Karpas-422 (cell line): ENCODE measurements at regions not wholly inside any gene's neighbourhood (a gene's known extent, or its start where the extent isn't known, plus 50 kb on each side); places are given as distances from the start of the nearest gene placed in this dataset.
"Not testable (repeated sequence)": the region's sequence is repeated elsewhere in the genome, so short reads cannot be mapped to it uniquely, and the experiment has no call there.

Experiments
- DNase-seq: peaks from one replicate; pipeline ENCODE4 v3.0.0-alpha.2; 2015
- H2AFZ ChIP-seq: fragments of 200-600 bp; sonication (generic); 2 replicates; pipeline ENCODE4 v1.6.1; 2014; ENCODE audit warnings: antibody characterized with exemption, low read length, mixed read lengths
- H3K27ac ChIP-seq: fragments of 200-600 bp; sonication (generic); 2 replicates; pipeline ENCODE4 v1.5.1; 2014; ENCODE audit warnings: mild to moderate bottlenecking, low read length, moderate library complexity
- H3K27me3 ChIP-seq: fragments of 200-600 bp; sonication (generic); 2 replicates; pipeline ENCODE4 v1.6.1; 2014; ENCODE audit warnings: low read length, mixed read lengths
- H3K36me3 ChIP-seq: fragments of 200-600 bp; sonication (generic); 2 replicates; pipeline ENCODE4 v1.6.1; 2014; ENCODE audit warnings: low read length, mixed read lengths; ENCODE audit not compliant: insufficient read depth
- H3K4me1 ChIP-seq: fragments of 200-600 bp; sonication (generic); 2 replicates; pipeline ENCODE4 v1.6.1; 2014; ENCODE audit warnings: mild to moderate bottlenecking, low read length, mixed read lengths
- H3K4me2 ChIP-seq: fragments of 200-600 bp; sonication (generic); 2 replicates; pipeline ENCODE4 v1.6.1; 2014; ENCODE audit warnings: low read length, low read depth, mild to moderate bottlenecking; ENCODE audit not compliant: poor library complexity, severe bottlenecking
- H3K4me3 ChIP-seq: fragments of 200-600 bp; sonication (generic); 2 replicates; pipeline ENCODE4 v1.5.1; 2014; ENCODE audit warnings: mild to moderate bottlenecking, antibody characterized with exemption, low read length, mixed read lengths
- H3K79me2 ChIP-seq: fragments of 200-600 bp; sonication (generic); 2 replicates; pipeline ENCODE4 v1.6.1; 2014; ENCODE audit warnings: mild to moderate bottlenecking, low read length, mixed read lengths
- H3K9ac ChIP-seq: fragments of 200-600 bp; sonication (generic); 2 replicates; pipeline ENCODE4 v1.6.0; 2014; ENCODE audit warnings: low read length
- H3K9me2 ChIP-seq: fragments of 200-600 bp; sonication (generic), shearing (Covaris generic); replicated peaks from 2 replicates; pipeline ENCODE4 v1.6.0; 2014; ENCODE audit warnings: mild to moderate bottlenecking, low read length, moderate library complexity; ENCODE audit not compliant: insufficient read depth
- H3K9me3 ChIP-seq: fragments of 300-700, 200-600 bp; sonication (generic); 2 replicates; pipeline ENCODE4 v1.6.1; 2014; ENCODE audit warnings: low read length, mixed read lengths
- H4K20me1 ChIP-seq: fragments of 200-600 bp; sonication (generic); 2 replicates; pipeline ENCODE4 v1.6.1; 2014; ENCODE audit warnings: mild to moderate bottlenecking, antibody characterized with exemption, low read length, low read depth; ENCODE audit not compliant: insufficient read depth

DNA sequence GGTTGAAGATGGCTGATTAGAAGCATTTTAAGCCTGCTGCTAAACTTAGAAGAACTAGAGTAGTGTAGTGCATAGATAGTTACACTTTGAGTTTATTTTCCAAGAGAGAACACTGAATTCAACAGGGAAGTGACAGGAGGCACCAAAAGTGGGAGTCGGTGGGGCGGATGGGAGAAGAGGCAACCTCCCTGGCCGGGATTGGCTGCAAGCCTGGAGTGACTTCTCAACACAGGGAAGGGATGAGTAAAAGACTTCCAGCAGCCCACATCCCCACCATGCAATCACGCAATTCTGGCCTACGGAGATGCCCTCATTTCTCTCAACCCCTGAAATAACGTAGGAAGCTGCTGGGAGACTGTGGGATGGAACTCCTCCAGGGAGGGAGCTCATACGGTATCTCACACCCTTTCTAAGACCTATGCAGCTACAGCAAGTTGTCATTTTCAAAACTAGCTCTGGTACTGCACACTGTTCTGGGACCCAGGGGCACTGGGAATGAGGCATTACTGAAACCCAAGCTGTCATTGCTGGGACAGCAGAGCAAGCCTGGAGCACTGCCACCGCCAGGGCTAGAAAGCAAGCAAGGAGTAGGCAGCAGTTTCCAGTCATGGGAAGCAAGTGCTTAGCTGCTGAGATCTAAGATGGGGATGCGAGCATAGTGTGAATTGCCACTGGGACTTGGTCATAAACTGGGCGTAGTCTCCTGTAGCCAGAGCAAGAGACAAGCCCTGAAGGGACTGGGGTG lies 331.6 kb upstream of the PTGER4 start:
- Histone ChIP-seq H3K36me3 (no peaks in the 10 kb centered on the region), H2AFZ (no peak overlapping the region), H3K9ac (no peak overlapping the region), H3K4me2 (no peak overlapping the region), H3K27me3 (no peaks in the 10 kb centered on the region), H3K4me3 (no peak overlapping the region), H3K4me1 (no peaks in the 10 kb centered on the region), H3K9me3 (peaks cover 15% of the 10 kb centered on the region), H3K9me2 (no peaks in the 10 kb centered on the region), H3K27ac (no peak overlapping the region), H4K20me1 (no peaks in the 10 kb centered on the region), H3K79me2 (no peaks in the 10 kb centered on the region)
- no peak for DNase-seq

GRCh38 chr5:40346901-40347300 lies 332.8 kb upstream of the PTGER4 start:
- no peak overlapping the region for H3K4me2 ChIP-seq
- no peak overlapping the region for H3K27ac ChIP-seq
- H3K9me3 ChIP-seq: peaks cover 15% of the 10 kb centered on the region
- H3K36me3 ChIP-seq: no peaks in the 10 kb centered on the region
- no peaks in the 10 kb centered on the region for H3K4me1 ChIP-seq
- H3K9me2 ChIP-seq: no peaks in the 10 kb centered on the region
- H3K4me3 ChIP-seq: no peak overlapping the region
- H2AFZ ChIP-seq: no peak overlapping the region
- no peaks in the 10 kb centered on the region for H3K27me3 ChIP-seq
- no peaks in the 10 kb centered on the region for H4K20me1 ChIP-seq
- H3K79me2 ChIP-seq: no peaks in the 10 kb centered on the region
- DNase-seq: no peak
- H3K9ac ChIP-seq: no peak overlapping the region

DNA sequence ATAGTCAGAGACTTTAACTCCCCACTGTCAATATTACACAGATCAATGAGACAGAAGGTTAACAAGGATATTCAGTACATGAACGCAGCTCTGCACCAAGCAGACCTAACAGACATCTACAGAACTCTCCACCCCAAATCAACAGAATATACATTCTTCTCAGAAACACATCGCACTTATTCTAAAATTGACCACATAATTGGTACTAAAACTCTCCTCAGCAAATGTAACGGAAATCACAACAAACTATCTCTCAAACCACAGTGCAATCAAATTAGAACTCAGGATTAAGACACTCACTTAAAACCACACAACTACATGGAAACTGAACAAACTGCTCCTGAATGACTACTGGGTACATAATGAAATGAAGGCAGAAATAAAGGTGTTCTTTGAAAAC lies 341.3 kb upstream of the PTGER4 start:
- not testable (repeated sequence) for H3K36me3 ChIP-seq, H3K4me3 ChIP-seq, H4K20me1 ChIP-seq, H3K9me2 ChIP-seq, H3K9ac ChIP-seq, H3K27me3 ChIP-seq, H3K79me2 ChIP-seq, DNase-seq, H3K4me1 ChIP-seq, H2AFZ ChIP-seq, H3K9me3 ChIP-seq, H3K4me2 ChIP-seq, H3K27ac ChIP-seq

DNA sequence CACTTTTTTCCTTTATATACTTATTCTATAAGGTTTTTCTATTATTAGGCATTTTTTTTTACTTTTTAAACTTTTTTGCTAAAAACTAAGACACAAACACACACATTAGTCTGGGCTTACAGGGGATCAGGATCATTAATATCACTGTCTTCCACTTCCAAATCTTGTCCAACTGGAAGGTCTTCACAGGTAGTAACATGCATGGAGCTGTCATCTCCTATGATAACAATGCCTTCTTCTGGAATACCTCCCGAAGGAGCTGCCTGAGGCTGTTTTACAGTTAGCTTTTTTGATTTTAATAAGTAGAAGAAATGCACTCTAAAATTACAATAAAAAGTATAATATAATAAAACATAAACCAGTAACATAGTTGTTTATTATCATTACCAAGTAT lies 345.5 kb upstream of the PTGER4 start:
- Histone ChIP-seq H3K79me2 (no peaks in the 10 kb centered on the region), H2AFZ (no peak overlapping the region)
- DNase-seq: no peak

DNA sequence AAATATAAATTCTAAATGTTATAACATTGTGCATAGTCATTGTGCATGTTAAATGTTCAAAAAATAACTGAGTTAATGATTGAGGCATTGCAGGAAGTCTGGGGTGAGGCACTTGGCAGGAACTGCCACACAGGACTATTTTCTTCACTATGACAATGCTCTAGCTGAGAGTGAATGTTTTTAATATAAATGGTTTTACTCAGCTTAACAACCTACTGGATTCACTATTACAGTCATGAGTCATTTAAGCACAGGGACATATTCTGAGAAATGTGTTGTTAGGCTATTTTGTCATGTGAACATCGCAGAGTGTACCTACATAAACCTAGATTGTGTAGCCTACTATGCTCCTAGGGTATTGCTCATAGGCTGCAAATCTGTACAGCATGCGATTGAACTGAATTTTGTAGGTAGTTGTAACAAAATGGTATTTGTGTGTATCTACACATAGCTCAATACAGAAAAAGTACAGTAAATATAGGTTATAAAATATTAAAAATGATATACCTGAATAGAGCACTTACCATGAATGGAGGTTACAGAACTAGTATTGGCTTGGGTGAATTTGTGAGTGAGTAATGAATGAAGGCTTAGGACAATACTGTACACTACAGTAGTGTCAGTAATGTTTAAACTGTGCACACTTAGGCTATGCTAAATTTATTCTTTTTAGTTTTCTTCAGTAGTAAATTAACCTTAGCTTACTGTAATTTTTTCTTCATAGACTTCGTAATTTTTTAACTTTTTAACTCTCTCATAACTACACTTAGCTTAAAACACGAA lies 346.1 kb upstream of the PTGER4 start:
- DNase-seq: no peak
- Histone ChIP-seq H2AFZ (no peak overlapping the region), H3K9ac (no peak overlapping the region), H3K4me1 (no peaks in the 10 kb centered on the region), H3K9me2 (no peaks in the 10 kb centered on the region), H3K27me3 (no peaks in the 10 kb centered on the region), H3K9me3 (no peaks in the 10 kb centered on the region), H3K4me2 (no peak overlapping the region), H3K4me3 (no peak overlapping the region), H3K79me2 (no peaks in the 10 kb centered on the region), H4K20me1 (no peaks in the 10 kb centered on the region), H3K36me3 (no peaks in the 10 kb centered on the region), H3K27ac (no peak overlapping the region)

More for the DNA sequence above, 345.5 kb upstream of the PTGER4 start:
- Histone ChIP-seq H3K27ac (no peak overlapping the region), H4K20me1 (no peaks in the 10 kb centered on the region), H3K9ac (no peak overlapping the region), H3K27me3 (no peaks in the 10 kb centered on the region), H3K9me2 (no peaks in the 10 kb centered on the region), H3K4me3 (no peak overlapping the region), H3K9me3 (no peaks in the 10 kb centered on the region), H3K4me1 (no peaks in the 10 kb centered on the region), H3K36me3 (no peaks in the 10 kb centered on the region), H3K4me2 (no peak overlapping the region)

DNA sequence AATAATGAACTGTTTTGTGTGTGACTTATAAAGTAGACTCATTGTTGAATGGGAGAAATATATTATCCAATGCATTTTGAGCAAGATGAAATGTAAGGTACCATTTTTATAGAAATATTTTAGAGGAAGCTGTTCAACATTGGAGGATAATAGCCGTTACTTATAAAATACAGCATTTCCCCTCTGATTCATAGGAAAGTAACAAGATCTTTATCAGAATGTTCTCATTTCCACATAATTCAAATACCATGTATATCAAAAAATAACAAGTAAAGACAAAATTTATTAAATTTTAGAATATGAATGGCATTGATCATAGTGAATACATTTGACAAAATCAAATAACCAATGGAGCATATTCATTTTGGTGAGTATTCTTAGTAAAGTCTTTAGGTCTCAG lies 346.7 kb upstream of the PTGER4 start:
- no peak overlapping the region for H3K27ac ChIP-seq
- no peak overlapping the region for H3K4me3 ChIP-seq
- H3K9me3 ChIP-seq: no peaks in the 10 kb centered on the region
- H3K9me2 ChIP-seq: no peaks in the 10 kb centered on the region
- no peak overlapping the region for H3K9ac ChIP-seq
- no peaks in the 10 kb centered on the region for H3K79me2 ChIP-seq
- H2AFZ ChIP-seq: no peak overlapping the region
- H3K4me1 ChIP-seq: no peaks in the 10 kb centered on the region
- no peak for DNase-seq
- H3K36me3 ChIP-seq: no peaks in the 10 kb centered on the region
- H3K4me2 ChIP-seq: no peak overlapping the region
- H4K20me1 ChIP-seq: no peaks in the 10 kb centered on the region
- no peaks in the 10 kb centered on the region for H3K27me3 ChIP-seq

GRCh38 chr5:40331616-40332015 lies 348.1 kb upstream of the PTGER4 start:
- no peaks in the 10 kb centered on the region for H3K79me2 ChIP-seq
- no peak overlapping the region for H3K4me3 ChIP-seq
- no peaks in the 10 kb centered on the region for H3K27me3 ChIP-seq
- no peak overlapping the region for H2AFZ ChIP-seq
- no peaks in the 10 kb centered on the region for H3K4me1 ChIP-seq
- no peaks in the 10 kb centered on the region for H3K9me3 ChIP-seq
- DNase-seq: no peak
- no peaks in the 10 kb centered on the region for H3K9me2 ChIP-seq
- H3K27ac ChIP-seq: no peak overlapping the region
- no peak overlapping the region for H3K9ac ChIP-seq
- no peaks in the 10 kb centered on the region for H4K20me1 ChIP-seq
- no peak overlapping the region for H3K4me2 ChIP-seq
- H3K36me3 ChIP-seq: no peaks in the 10 kb centered on the region

DNA sequence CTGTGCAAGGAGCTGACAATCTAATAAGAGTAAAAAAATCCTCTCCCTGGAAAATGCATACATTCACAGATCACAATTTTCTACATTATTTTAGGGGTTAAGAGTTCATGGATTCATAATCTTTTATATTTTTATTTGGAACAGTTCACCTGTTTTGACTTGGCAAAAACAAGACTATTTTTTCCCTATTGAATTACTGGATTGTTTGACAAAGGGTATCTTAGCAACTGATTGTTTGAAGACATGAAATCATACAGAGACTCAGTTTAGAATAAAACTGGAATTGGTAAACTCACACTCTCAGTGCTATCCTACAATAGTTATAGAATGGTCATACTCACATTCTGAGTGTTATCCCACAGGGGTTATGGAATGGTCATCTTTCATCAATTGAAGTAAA lies 358.2 kb upstream of the PTGER4 start:
- Histone ChIP-seq H3K4me1 (no peaks in the 10 kb centered on the region), H4K20me1 (no peaks in the 10 kb centered on the region), H3K4me2 (no peak overlapping the region), H3K27me3 (no peaks in the 10 kb centered on the region), H3K4me3 (no peak overlapping the region), H2AFZ (no peak overlapping the region), H3K79me2 (no peaks in the 10 kb centered on the region), H3K9me2 (no peaks in the 10 kb centered on the region), H3K36me3 (no peaks in the 10 kb centered on the region), H3K27ac (no peak overlapping the region), H3K9me3 (no peaks in the 10 kb centered on the region), H3K9ac (no peak overlapping the region)
- DNase-seq: no peak
